B cell (primary cell): ENCODE measurements at regions not wholly inside any gene's neighbourhood (a gene's known extent, or its start where the extent isn't known, plus 50 kb on each side); places are given as distances from the start of the nearest gene placed in this dataset.

Experiments
- EZH2 ChIP-seq: IDR thresholded peaks from 2 replicates; pipeline ENCODE4 v1.6.1; 2012; ENCODE audit warnings: borderline replicate concordance, low read depth, mild to moderate bottlenecking, moderate library complexity, low read length; ENCODE audit not compliant: insufficient read depth, poor library complexity, severe bottlenecking
- TF ChIP-seq, protein P1 (sequence below): fragments of 200-600 bp; IDR thresholded peaks from one replicate; pipeline ENCODE4 v1.8.0; 2022; ENCODE audit warnings: antibody characterized with exemption, mild to moderate bottlenecking

- TF ChIP-seq EZH2, result no peak
- TF ChIP-seq, protein P1, sequence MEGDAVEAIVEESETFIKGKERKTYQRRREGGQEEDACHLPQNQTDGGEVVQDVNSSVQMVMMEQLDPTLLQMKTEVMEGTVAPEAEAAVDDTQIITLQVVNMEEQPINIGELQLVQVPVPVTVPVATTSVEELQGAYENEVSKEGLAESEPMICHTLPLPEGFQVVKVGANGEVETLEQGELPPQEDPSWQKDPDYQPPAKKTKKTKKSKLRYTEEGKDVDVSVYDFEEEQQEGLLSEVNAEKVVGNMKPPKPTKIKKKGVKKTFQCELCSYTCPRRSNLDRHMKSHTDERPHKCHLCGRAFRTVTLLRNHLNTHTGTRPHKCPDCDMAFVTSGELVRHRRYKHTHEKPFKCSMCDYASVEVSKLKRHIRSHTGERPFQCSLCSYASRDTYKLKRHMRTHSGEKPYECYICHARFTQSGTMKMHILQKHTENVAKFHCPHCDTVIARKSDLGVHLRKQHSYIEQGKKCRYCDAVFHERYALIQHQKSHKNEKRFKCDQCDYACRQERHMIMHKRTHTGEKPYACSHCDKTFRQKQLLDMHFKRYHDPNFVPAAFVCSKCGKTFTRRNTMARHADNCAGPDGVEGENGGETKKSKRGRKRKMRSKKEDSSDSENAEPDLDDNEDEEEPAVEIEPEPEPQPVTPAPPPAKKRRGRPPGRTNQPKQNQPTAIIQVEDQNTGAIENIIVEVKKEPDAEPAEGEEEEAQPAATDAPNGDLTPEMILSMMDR, result no peak
Observed at GRCh38 chr18:51575171-51575570, 377.7 kb upstream of the MEX3C start.
